NCI-H82 (cell line): ENCODE measurements at regions not wholly inside any gene's neighbourhood (a gene's known extent, or its start where the extent isn't known, plus 50 kb on each side); places are given as distances from the start of the nearest gene placed in this dataset.
"Not testable (repeated sequence)": the region's sequence is repeated elsewhere in the genome, so short reads cannot be mapped to it uniquely, and the experiment has no call there.

Source experiments
- DNase-seq: peaks from one replicate; lab custom pipeline; 2025; lab: John Stamatoyannopoulos, UW

DNA sequence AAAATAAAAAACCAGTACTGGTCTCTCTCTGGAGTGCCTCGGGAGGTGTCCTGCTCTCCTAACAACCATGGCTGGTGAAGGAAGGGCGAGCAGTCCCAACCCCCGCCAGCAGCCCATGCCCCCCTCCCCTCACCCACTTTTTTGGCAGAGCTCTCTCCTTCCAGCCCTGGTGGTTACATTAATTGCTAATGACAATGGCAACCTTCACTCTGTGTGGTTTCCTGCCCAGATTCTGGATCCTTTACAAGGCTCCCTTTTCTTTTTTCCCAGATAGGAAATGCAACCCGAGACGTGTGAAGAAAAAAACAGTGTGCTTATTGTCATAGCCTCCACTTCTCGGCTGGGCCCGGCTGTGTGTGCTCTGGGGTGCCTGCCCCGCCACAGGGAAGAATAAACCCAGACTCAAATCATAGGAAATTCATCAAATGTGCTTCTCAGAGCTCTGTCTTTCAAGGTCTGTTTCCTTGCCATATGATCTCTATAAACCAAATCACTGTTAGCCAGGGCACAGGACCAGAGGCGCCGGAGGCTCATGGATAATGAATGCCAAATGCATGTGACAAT, 513.0 kb downstream of the SOX6 start:
- DNase-seq = no peak

DNA sequence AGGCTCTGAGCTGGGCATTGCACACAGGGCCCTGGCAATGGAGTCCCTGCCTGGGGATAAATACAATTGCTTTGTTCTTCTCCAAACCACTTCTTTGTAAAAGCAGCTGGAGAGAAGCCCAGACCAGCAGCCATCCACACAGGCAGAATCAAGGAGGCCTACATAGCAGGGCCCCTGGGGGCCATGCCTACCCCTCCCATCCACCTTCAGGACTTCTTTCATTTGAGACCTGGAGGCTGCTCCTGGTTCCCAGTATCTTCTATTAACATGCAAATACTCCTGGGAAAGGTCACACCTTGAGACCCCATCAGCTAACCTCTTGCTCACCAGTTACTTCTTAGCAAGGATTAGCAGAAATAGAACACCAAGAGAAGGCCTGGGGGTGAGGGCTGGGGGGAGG, 511.1 kb downstream of the SOX6 start:
- peak; percentile 37 for DNase-seq

DNA sequence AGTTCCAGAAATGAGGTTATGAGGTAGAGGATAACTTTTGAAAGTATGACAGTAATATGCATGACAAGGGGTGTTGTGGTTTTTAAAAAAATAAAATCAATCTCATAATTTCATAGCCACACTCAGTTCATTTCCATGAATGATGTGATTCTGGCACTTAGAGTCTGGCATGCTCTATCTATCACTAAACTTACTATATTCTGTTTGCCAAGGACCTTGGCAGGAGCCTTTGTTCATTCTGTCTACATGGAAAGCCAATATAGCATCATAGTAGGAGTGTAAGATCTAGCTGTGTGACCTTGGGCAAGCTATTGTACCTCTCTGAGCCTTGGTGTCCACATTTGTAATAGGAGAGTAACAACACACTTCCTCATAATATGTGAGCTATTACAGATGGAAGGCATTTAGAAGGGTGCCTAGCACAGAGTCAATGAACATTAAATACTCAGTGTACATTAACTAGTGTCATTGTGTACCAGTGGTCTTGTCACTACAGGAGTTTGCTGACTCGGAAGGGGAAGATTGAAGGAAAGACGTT, 507.6 kb downstream of the SOX6 start:
- no peak for DNase-seq

- DNase-seq = no peak
Measured at GRCh38 chr11:15849257-15849656, 507.1 kb downstream of the SOX6 start.

DNA sequence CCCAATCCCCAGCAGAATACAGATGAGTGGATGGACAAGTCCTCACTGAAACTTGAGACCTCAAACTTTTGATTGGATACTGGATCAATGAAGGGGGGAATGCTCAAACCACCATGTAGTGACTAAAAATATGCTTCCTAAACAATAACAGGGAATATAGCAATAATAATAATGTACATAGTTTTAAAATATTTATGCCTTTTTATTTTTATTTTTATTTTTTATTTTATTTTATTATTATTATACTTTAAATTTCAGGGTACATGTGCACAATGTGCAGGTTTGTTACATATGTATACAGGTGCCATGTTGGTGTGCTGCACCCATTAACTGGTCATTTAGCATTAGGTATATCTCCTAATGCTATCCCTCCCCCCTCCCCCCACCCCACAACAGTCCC, 506.0 kb downstream of the SOX6 start:
- not testable (repeated sequence) for DNase-seq

- DNase-seq = no peak
Measured at GRCh38 chr11:15851051-15851498, 505.3 kb downstream of the SOX6 start.

DNA sequence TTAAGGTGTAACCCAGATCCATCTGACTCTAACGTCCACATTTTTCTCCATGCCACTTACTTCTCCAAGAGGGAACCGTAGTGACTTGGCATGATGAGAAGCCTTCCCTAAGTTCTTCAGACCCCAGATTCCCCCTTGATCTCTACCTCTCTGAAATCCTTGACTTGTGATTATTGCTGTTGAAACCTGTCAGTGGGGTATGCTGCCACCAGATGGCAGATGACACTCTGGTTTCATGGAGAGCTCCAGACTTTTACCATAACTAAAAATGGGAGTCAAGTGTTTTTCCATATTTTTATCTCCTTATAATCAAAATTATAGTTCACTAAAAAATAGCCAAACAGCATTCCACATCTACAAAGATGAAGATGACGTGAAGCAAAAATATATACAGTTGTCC, 504.2 kb downstream of the SOX6 start:
- peak; percentile 30 for DNase-seq

- DNase-seq = no peak
Measured at GRCh38 chr11:15854245-15854644, 502.1 kb downstream of the SOX6 start.

GRCh38 chr11:15858881-15859280, 497.5 kb downstream of the SOX6 start:
- DNase-seq = no peak

DNA sequence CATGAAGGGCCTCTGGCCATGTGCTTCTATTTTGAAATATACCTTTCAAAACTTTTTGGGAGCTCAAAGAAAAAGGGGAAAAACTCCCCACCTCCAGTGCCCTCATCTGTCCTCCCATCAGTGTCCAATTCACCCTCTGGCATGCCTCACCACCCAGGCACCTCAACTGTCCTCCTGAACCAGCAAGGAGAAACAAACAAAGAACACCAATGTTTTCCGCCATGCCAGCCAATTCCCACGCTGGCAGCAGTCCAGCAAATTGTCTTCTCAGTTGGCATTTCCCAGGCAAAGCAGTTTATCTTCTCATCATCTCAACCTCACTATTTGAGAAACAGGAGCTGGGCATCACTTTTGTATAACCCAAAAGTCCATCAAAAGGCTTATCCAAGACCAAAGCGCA, 496.9 kb downstream of the SOX6 start:
- no peak for DNase-seq

DNA sequence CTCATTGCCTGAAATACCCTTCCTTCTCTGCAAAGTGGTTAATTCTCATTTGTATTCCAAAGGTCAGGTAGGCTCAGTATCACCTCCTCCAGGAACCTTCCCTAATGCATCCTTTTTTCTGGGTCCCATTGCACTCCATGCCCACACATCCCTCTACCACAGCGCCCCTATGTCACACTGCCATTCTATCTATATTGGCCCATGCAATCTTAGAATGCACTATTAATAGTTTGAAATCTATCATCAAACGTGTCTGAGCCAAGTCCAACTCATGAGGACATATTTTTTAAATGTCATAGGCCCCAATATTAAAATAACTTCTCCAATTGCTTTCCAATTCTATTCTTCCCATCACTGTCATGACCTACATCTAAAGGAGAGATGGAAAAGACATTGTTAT, 495.1 kb downstream of the SOX6 start:
- DNase-seq = no peak

- DNase-seq = no peak
Measured at GRCh38 chr11:15863411-15863810, 492.9 kb downstream of the SOX6 start.

- DNase-seq = no peak
Measured at GRCh38 chr11:15864026-15864805, 492.1 kb downstream of the SOX6 start.

- no peak for DNase-seq
Measured at GRCh38 chr11:15865212-15865987, 490.9 kb downstream of the SOX6 start.

DNA sequence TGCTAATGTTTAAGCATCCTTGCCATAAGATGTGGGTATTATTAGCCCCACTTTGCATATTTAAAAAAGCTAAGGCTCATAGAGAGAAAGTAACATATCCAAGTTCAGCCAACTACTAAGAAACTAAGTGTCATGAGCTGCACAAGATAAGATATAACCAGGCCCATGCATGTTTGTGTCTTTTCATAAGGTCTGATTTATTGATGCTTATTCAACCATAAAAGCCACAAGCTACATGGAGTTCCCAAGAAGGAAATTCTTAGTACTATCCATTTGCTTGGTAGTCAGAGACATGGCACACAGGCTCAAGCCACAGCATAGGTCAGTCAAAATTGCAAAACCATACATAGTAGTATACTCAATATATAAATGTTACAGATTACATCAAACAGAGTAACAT, 488.5 kb downstream of the SOX6 start:
- DNase-seq = no peak

- DNase-seq = no peak
Measured at GRCh38 chr11:15870911-15871310, 485.4 kb downstream of the SOX6 start.

- DNase-seq = peak; percentile 4
Measured at GRCh38 chr11:15871904-15872626, 484.3 kb downstream of the SOX6 start.

DNA sequence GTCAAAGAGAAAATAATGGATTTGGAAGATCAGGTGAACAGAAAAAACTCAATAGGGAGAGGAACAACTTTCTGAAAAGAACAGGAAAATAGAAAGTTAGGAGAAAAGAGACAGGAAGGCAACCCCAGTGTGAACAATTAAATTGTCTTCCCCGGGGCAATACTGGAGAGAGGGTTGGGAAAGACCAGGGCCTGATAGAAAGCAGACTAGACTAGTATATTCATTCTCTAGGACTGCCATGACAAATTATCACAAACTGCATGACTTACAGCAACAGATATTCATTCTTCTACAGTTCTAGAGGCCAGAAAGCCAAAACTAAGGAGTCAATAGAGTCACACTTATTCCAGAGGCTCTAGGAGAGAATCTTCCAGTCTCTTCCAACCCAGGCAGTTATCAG, 482.8 kb downstream of the SOX6 start:
- DNase-seq = no peak

DNA sequence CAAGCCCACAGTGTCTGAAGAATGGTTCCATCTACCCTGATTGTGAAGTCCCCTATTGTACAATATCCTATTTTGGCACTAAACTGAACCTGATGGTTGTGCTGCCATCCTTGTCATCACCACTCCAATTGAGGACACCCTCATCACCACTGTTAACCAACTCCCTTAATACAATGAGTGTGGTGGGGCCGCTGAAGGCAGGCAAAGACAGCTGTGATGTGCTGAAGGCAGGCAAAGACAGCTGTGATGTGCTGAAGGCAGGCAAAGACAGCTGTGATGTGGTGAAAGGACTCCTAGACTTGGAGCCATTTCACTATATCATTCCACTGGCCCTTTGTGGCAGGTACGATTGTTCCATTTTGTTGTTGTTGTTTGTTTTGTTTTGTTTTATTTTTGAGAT, 481.6 kb downstream of the SOX6 start:
- no peak for DNase-seq

DNA sequence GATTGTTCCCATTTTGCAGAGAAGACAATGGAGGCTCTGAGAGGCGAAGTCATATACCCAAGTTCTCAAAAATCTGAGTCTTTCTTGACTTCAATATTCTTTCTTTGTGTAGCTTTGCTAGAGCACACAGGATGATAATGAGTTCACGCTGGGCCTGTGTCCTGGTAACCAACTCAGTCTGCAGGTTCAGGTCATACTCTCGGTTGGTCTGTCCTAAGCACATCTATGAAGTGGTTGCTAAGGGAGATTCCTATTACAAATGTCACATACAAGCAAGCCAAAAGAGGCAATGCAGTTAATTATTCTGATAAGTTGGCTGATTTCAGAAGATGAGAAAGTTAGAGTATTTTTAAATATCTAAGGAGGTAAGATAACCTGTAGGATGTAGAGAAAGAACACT, 481.0 kb downstream of the SOX6 start:
- DNase-seq = no peak

- no peak for DNase-seq
Measured at GRCh38 chr11:15875943-15876342, 480.4 kb downstream of the SOX6 start.

- DNase-seq = no peak
Measured at GRCh38 chr11:15878756-15879155, 477.6 kb downstream of the SOX6 start.
